AG04450 (cell line): ENCODE measurements at regions not wholly inside any gene's neighbourhood (a gene's known extent, or its start where the extent isn't known, plus 50 kb on each side); places are given as distances from the start of the nearest gene placed in this dataset.
A peak's percentile ranks its signal among the peaks of the same experiment; 100 is the strongest.
"Not testable (repeated sequence)": the region's sequence is repeated elsewhere in the genome, so short reads cannot be mapped to it uniquely, and the experiment has no call there.

Experiments used
- CTCF ChIA-PET: fragments of 300-600, 350-600 bp; formaldehyde crosslinking; extraction: SDS; loops from one replicate; lab custom pipeline; 2022; ENCODE audit warnings: antibody characterized with exemption, inconsistent platforms; lab: Charles Lee
- POLR2A ChIA-PET: fragments of 350-600 bp; formaldehyde crosslinking; extraction: SDS; loops from one replicate; lab custom pipeline; 2021; ENCODE audit warnings: antibody characterized with exemption, inconsistent platforms; lab: Yijun Ruan, JAX
- DNase-seq: peaks from one replicate; pipeline ENCODE4 v3.0.0-alpha.2; 2011; ENCODE audit warnings: low read depth, low spot score
- H3K27ac ChIP-seq: one replicate; pipeline ENCODE4 v1.5.1; 2012; ENCODE audit warnings: low read depth, low read length, control low read depth
- H3K27me3 ChIP-seq: one replicate; pipeline ENCODE4 v1.6.0; 2012; ENCODE audit warnings: low read length; ENCODE audit not compliant: control insufficient read depth, insufficient read depth
- H3K4me3 ChIP-seq: 2 replicates; pipeline ENCODE4 v1.5.1; 2011; ENCODE audit warnings: mild to moderate bottlenecking, low read depth, low read length, control low read depth
- H3K9me3 ChIP-seq: 2 replicates; pipeline ENCODE4 v1.5.1; 2012; ENCODE audit warnings: low read length; ENCODE audit not compliant: control insufficient read depth, insufficient read depth
- CTCF ChIP-seq: IDR thresholded peaks from 2 replicates; pipeline ENCODE4 v1.5.1; 2011; ENCODE audit warnings: low read depth, low read length, control low read depth, inconsistent platforms

DNA sequence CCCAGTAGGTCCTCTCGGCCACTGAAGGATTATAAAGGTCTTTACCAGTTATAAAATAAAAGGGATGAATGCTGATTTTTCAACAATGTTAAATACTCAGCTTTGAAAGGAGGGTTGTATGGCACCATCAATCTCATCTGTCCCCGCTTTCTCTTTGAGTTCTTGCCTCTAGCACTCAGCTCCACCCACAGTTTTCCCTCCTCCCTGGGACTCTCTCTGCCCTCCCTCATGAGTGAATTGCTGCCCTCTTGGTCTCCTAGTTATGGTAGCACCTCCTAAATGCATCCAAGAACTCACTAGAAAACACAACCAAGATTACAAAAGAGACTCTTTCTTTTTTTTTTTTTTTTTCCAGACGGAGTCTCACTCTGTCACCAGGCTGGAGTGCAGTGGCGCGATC, 91.0 kb downstream of the TEX35 start:
- no peak for DNase-seq
- POLR2A ChIA-PET, result no interaction called here
- CTCF ChIA-PET, result no interaction called here

GRCh38 chr1:178606839-178607238, 93.9 kb downstream of the TEX35 start:
- CTCF ChIA-PET, result no interaction called here
- TF ChIP-seq CTCF, result no peak

More for the DNA sequence above, 91.0 kb downstream of the TEX35 start:
- no peak for TF ChIP-seq CTCF
- H3K9me3 ChIP-seq, result no peaks in the 10 kb centered on the region
- no peak overlapping the region for H3K4me3 ChIP-seq
- no peaks in the 10 kb centered on the region for H3K27me3 ChIP-seq
- H3K27ac ChIP-seq, result no peak overlapping the region

DNA sequence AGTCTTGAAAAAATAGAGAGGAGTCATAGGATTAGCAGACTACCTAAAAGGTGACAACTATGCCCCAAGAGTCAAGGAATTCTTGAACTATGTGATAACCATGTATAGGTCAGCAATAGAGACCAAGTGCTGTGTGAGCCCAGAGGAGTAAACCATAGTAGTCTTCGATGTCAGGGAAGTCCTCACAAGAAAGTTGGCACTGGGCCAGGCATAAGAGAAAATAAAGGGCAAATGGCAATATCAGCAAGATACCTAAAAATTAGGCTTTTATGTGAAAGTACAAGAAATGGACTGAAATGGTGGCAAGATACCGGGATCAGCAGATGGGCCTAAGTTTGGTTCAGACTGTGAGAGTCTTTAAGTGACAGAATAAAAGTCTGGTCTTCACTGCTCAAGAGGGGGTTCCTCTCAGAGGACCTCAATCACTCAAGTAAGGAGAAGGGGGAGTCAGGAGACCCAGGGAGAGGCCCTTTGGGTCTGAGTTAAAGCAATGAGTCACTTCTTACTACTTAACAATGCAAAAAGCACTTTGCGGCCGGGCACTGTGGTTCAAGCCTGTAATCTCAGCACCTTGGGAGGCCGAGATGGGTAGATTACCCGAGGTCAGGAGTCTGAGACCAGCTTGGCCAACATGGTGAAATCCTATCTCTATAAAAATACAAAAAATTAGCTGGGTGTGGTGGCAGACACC, 95.0 kb downstream of the TEX35 start:
- POLR2A ChIA-PET, result interaction anchor here (0.7 to 1.0 kb wide), 3 partner anchors 14 to 65 kb away, joined by 4 to 5 read pairs (median 4); no protein-coding TSS in a partner anchor
- DNase-seq, result no peak
- H3K4me3 ChIP-seq, result no peak overlapping the region
- TF ChIP-seq CTCF, result no peak
- no peaks in the 10 kb centered on the region for H3K27me3 ChIP-seq
- CTCF ChIA-PET, result no interaction called here
- no peaks in the 10 kb centered on the region for H3K9me3 ChIP-seq
- peak overlapping the region; percentile 83 for H3K27ac ChIP-seq

More at GRCh38 chr1:178606839-178607238, 93.9 kb downstream of the TEX35 start:
- H3K4me3 ChIP-seq, result no peak overlapping the region
- H3K27ac ChIP-seq, result no peak overlapping the region
- POLR2A ChIA-PET, result no interaction called here
- DNase-seq, result no peak
- no peaks in the 10 kb centered on the region for H3K9me3 ChIP-seq
- H3K27me3 ChIP-seq, result no peaks in the 10 kb centered on the region

DNA sequence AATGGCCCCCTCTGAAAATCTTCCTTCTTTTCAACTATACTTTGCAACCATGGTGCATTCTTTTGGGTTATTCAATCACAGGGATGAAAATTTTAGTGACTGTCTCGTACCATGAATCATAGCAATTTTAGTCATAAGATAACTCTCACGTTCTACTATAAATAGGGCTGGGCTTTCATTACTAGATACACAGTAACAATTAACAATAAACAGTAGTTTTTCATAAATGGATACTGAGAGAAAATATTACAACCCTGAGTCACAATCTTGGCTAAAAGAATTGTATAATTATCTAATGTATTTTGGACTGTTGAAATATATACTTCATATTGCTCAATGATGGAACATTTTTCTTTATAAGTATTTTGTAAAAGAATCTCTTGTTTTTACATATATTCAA, 96.1 kb downstream of the TEX35 start:
- H3K9me3 ChIP-seq, result no peaks in the 10 kb centered on the region
- POLR2A ChIA-PET, result interaction anchor here (0.6 to 0.7 kb wide), 3 partner anchors 15 to 144 kb away, joined by 4 to 6 read pairs (median 5); no protein-coding TSS in a partner anchor
- no peak overlapping the region for H3K4me3 ChIP-seq
- peak; percentile 60 for DNase-seq
- CTCF ChIA-PET, result no interaction called here
- no peak for TF ChIP-seq CTCF
- H3K27me3 ChIP-seq, result no peaks in the 10 kb centered on the region
- peak overlapping the region; percentile 83 for H3K27ac ChIP-seq

GRCh38 chr1:178610690-178611410, 97.9 kb downstream of the TEX35 start:
- H3K27me3 ChIP-seq, H3K9me3 ChIP-seq, H3K4me3 ChIP-seq: not testable (repeated sequence)
- peak overlapping the region; percentile 85 for H3K27ac ChIP-seq
- ChIA-PET CTCF (interaction anchor here (2.0 kb wide), 1 partner anchor 68 kb away, joined by 16 read pairs; no protein-coding TSS in a partner anchor), POLR2A (interaction anchor here (0.6 to 3.8 kb wide), 12 partner anchors 13 to 225 kb away, joined by 3 to 13 read pairs (median 5); partner anchors contain the start of gene RALGPS2)
- DNase-seq, result peak; percentile 65
